GM21367 (cell line): ENCODE measurements at regions not wholly inside any gene's neighbourhood (a gene's known extent, or its start where the extent isn't known, plus 50 kb on each side); places are given as distances from the start of the nearest gene placed in this dataset.

ENCODE experiments used
- ATAC-seq: cut with Tn5 transposase; IDR thresholded peaks from one replicate; pipeline ENCODE4 v1.9.1; 2021; ENCODE audit not compliant: unreplicated experiment

DNA sequence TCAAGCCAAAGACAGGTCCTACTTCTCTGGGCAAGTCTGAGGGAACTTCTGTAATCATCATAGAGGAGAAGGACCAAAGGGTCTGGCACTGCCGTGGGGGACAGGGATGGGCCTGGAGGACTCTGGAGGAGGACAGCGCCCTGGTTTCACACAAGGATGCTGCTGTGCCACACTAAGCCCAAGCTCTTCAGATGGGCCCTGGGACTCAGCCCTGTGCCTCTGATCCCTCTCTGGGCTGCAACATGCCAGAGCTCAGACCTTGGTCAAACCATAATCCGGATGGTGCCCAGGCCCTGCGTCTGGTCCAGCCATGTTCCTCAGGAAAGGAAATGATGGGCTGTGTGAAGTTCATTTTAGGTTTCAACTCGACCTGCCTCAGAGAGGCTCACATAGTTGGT is 222.0 kb upstream of the COPS8 start:
- no peak for ATAC-seq

DNA sequence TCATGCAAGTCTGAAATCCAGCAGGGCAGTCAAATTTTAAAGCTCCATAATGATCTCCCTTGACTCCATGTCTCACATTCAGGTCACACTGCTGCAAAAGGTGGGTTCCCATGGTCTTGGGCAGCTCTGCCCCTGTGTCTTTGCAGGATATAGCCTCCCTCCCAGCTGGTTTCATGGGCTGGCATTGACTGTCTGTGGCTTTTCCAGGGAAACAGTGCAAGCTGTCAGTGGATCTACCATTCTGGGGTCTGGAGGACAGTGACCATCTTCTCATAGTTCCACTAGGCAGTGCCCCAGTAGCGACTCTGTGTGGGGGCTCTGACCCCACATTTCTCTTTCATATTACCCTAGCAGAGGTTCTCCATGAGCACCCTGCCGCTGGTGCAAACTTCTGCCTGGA is 220.6 kb upstream of the COPS8 start:
- no peak for ATAC-seq

DNA sequence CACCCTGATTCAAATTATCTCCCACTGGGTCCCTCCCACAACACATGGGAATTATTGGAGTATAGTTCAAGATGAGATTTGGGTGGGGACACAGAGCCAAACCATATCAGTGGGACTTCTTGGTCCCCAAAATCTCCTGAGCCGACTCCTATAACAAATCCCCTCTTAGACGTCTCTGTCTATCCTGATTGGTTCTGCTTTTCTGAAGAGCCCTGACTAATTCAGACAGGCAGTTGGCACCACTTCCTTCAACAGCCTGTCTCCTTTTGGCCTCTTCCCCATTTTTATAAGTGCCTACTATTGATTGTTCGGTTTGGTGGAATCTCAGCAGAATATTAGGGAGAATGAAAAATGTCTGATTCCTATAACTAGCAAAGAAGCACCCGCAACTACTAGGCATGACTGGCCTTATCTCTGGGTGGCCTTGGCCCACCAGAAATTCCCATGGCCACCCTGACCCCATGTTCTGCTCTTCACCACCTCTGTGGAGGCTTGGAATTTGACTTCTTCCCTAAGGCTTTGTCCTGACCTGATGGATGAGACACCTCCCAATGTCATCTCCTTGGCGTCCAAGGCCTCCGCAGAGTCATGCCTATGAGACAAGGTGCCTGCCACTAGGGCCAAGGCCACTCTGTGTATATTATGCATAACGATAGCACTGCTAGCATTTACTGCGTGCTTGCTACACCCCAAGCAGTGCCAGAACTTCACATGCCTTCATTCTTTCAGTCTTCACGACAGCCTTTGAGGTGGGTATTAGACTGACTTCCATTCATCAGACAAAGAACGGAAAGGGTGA is 218.9 kb upstream of the COPS8 start:
- ATAC-seq: no peak

DNA sequence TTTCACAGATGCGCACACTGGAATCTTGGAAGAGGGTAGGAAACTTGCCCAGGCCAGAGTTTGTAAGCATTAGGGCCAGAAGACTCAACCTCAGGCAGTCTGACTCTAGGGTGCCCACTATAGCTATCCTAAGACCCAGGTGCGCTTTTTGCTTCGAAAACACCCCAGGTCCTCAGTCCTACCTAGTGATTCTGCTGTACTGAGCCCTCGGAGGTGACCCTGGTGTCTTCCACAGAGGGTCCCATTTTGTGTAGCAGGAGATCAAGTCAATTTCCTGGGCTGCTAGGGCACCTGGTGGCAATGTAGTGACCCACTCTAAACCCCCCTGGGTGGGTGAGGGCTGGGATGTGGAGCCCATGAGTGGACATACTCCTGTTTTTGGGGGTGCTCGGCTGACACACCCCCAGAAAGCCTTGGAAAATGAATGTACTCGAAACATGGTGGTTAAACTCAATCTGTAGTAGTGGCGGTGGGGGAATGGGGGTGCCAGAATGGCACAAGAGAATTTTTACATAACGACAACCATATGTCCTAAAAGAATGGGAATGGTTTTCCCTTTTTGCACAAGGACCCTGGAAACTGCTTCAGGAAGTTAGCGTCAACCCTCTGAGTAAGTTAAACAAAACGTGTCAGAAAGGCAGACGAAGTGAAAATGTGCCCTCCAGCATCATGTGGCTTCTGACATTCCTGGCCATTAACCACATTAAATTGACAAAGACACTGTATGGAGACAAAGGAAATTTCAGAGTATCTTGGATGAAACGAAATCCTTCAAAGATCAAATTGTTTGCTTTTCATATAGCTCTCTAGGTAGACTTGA is 218.0 kb upstream of the COPS8 start:
- no peak for ATAC-seq

DNA sequence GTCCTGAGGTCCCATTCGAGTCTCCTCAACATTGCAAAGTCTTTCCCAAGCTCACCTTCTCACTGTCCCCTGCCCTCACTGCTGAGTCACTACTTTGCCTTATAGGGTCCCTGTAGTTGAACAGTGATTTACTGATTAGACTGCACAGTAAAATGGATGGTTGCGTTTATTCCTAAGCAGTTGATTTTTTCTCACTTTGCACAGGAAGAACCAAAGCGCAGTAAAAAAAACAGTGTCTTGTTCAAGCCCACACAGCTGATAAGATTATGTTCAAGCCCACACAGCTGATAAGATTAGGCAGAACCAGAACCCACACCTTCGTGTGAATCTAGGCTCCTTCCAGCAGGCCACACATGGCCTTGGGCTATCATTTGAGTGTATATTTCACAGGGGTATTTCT is 215.3 kb upstream of the COPS8 start:
- ATAC-seq: no peak

DNA sequence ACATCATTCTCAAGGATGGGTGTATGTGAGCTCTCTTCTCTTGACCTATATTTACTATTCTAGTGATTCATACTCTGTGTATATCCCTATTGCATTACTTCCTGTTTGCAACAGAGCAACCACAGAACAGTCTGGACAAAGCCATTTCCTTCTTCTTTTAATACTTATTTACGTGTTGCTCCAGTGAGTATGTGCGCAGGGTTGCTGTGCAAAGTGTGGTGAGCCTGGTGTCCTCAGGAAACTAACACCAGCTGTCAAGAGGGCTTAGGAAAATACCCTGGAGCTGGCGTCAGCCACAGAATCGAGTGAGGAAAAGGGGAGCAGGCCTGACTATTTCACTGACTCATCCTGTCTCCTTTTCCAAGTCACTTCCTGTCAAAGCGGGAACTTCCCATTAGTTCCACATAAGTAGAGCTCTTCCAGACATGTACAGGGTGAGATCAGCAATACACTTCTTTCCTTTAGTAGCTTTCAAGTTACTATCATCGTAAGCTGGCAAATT is 214.1 kb upstream of the COPS8 start:
- ATAC-seq: no peak

DNA sequence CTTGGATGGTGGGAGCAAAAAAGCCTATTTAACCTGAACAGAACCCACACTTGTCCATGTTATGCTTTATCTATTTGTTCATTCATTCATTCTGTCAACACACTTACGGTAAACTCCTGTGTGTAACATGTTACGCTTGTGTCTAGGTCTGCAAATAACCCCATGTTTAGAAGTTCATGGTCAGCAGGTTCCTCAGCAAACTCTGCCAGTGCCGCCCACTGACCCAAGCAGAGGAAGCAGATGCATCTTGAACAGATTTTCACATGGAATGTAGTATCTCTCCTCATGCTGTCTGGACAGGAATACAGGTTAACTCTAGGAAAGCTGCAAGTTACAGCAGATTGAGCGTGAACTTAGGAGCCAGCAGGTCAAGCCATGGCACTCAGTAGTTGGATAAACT is 213.7 kb upstream of the COPS8 start:
- ATAC-seq: no peak

DNA sequence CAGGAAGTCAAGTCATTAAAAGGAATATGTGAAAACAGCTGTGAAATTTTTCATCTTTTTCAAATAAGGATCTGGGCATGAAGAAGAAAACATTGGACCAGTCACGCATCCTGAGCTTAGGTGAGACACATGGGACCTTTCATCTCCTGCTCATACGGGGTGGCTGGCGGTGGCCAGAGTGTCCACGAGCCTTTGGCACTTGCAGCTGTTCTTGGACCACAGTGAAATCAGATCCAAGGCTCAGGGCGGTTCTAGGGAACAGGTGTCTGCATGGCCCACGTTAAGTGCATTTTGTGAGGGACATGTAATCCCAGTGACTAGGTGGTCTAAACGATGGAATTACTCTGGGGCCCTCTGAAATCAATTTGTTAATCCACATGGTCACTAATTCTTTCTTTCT is 212.7 kb upstream of the COPS8 start:
- no peak for ATAC-seq

DNA sequence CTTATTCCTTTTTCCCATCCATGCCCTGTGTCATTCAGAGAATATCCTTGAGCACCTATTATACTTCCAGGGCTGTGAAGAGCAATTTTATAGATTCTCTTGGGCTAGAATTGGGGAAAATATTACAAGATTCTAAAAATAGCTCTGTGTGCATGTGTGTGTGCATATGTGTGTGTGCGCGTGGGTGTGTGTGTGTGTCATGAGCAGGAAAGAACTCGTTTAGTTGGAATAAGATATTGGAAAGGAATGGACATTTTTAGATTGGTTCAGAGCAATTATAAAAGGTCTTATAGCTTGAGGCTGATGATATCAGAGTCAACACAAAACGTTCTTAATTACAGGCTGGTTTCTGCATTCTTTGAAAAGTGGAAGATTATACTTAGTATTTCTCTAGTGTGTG is 212.1 kb upstream of the COPS8 start:
- ATAC-seq: no peak

DNA sequence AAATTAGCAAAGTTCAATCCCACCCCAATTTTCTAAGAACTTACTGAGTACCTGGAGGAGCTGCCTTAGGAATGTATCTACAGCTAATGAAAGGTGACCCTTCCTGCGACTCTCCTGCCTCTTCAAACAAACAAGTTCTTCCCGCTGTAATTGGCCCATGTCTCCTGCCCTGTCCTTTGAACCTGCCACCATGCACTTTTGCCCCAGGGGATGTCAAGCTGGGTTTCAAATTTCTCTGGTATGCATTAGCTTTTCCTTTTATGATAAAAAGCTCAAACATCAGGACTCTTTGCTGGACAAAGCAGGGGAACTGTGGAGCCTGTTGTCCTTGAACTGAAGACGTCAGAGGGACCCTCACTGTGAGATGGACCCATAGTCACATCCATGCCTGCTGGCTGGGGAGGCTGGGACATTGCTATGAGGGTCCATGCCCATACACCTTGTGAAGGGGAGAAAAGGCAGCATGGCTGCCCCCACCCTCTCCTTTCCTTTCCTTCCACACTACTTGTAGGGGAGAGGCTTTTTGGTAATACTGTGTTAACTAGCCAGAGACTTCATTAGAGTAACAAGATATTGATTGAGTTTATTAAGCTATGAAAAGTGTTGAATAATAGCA is 210.7 kb upstream of the COPS8 start:
- ATAC-seq: no peak

DNA sequence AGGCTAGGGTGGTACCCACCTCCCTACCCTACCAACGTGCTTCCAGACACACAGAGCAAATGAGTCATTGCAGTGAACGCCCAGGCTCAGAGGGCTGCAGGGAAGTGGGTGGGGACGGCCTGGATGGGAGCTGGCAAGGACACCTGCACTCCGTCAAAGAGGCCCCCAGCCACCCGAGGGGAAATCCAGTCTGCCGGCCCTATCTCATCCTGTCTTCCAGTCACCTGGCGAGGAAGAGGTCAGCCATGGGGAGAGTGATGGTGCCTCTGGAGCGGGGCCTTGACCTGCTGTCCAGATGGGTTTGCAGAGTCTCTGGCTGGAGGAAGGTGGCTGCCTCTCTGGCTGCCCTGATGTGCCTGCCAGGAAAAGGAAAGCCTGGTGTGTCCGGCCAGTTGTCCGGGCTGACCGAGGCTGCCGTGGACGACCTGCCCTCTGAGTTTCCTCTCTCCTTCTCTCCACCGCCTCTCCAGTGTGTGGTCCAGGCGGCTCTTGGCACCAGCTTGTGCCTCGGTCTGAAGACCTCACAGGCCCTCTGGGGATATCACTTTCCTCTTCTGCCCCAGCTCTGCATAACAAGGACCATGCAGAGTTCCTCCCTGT is 209.7 kb upstream of the COPS8 start:
- ATAC-seq: no peak

DNA sequence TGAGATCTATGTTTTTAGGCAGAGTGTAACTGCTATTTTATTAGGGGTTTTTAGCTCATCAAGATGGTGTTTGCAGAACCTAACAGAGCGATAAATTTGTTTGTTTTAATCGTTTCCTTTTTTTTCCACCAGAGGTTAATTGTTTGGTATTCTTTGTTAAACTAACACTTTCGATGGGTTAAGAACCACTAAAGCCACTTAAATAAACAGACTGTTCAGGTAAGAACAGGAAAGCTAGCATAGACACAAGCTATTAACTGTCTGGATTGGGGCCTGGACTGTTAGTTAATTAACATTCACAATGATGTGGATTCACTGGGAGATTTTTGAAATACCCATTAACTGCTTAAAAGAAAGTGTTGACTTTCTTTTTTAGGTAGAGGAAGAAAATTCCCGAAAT is 209.0 kb upstream of the COPS8 start:
- no peak for ATAC-seq

DNA sequence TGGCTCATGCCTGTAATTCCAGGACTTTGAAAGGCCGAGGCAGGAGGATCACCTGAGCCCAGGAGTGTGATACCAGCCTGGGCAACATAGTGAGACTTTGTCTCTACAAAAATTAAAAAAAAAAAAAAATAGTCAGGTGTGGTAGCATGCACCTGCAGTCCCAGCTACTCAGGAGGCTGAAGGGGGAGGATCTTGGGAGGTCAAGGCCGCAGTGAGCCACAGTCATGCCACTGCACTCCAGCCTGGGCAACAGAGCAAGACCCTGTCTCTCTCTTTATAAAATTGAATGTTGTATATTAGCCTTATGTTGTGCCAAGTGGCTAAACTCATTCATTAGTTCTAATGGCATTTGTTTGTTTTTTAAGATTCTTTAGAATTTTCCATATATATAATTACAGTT is 207.7 kb upstream of the COPS8 start:
- no peak for ATAC-seq

DNA sequence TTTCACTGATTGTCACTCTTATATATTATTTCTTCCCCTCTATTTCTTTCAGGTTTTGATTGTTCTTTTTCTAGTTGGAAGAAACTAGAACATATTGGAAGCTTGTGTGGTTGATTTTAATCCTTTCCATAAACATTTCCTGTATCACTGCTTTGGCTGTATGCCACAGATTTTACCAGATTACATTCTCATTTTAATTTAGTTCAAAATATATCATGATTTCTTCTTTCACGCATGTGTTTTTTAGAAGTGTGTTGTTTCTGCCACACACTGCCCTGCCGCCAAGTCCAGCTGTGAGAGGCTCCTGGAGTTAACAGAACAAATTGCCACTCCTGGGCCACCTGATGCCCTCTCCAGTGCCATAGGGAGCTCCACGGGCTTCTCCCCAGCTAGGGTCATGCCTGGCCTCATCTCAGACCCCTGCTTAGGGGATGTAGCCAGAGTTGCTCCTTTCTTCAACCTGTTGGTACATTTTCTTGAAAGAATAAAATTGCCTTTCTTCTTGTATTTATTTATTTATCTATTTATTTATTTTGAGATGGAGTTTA is 206.2 kb upstream of the COPS8 start:
- no peak for ATAC-seq

DNA sequence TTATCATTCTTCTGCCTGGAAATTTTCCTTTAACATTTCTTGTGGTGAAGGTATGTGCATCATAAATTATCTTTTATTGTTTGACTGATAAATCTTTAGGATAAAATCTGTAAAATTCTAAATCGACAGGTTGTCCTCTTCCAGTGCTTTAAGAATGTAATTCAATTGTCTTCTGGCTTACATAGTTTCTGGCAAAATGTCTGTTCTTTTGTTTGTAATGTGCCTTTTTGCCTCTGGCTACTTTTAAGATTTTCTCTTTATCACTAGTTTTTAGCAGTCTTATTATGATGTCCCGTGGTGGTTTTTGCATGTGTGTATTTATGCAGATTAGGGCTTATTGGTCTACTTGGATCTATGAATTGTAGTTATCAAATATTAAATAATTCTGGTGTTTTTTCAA is 203.6 kb upstream of the COPS8 start:
- ATAC-seq: no peak

DNA sequence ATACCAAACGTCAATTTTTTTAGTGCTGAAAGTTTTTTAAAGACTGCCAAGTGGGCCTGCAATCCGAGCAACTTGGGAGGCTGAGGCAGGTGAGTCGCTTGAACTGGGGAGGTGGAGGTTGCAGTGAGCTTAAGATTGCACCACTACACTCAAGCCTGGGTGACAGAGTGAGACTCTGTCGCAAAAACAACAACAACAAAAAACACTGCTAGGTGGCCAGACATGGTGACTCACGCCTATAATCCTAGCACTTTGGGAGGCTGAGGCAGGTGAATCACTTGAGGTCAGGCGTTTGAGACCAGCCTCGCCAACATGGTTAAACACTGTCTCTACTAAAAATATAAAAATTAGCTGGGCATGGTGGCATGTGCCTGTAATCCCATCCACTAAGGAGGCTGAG is 202.8 kb upstream of the COPS8 start:
- ATAC-seq: no peak

DNA sequence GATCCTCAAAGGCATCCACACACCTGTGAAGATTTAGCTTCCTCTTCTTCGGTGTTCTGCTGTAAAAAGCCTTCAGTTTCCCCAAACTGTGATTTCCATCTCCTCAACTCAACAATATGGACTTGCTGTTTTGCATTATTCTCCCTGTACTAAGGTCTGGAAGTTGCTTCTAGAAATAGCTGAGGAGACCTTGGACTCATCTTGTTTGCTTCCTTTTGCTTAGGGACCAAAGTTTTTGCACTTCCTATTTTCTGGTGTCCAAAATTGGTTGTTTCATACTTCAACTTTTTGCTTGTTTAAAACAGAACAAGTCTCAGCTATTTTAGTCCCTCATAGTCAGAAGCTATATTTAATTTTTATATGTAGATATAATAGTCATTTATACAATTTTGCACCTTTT is 201.9 kb upstream of the COPS8 start:
- no peak for ATAC-seq

DNA sequence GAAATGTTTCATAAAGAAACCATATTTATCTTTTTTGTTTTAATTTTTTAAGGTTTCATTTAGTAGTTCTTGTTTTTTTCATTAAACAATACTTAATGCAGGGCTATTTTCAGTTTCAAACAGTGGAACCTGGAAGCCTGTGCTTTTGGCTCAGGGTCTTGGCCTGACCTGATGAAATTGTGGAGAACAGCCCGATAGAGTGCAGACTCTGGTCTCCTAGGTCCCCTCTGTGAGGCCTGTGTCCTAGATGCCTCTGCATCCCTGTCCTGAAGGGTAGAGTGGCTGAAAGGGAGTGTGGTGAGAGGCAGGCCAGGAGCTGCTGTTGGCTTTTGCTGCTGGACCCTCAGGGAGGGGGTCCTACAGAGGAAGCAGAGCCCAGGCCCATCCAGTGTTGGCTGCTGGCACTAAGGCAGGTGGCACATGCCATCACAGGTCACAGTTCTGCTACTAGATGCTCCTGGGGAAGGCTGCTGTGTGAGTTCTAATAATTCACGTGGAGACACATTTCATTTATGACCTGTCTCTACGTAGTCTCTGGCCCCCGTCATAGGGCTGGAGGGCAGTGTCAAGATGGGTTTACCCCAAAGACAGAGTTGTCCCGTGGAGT is 201.0 kb upstream of the COPS8 start:
- ATAC-seq: no peak

DNA sequence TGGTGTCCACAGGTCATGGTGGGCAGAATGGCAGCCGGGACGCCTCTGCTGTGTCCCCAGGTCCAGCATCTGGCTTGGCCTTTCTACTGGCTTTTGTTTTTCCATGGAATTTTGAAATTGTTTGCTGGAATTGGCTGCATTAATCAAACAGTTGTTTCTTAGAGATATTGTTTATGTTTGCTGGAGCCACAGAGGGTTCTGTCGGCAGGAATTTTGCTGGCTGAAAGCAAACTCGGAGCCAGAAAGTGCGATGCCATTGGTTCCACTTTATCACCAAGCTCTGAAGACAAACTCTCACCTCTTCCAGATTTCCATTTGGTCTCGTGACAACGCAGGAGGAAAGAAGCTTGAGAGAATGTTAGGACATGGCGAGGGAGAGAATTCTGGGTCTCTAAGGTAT is 199.2 kb upstream of the COPS8 start:
- no peak for ATAC-seq

DNA sequence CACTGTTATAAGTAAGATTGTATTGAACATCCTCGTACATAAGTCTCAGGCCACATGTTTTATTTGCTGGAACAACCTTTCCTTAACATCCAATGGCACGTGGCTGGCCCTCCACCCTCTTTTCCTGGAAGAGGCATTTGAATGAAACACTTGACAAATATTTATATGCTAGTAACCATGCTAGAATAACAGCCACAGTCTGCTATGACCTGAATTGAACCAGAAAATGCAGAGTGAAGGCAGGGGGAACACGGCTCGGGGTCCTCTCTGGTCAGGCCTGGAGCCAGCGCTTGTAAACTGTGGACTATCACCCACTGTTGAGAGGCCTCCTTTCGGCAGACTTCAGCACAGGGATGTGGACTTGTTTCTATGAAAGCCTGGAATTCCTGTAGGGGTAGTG is 198.2 kb upstream of the COPS8 start:
- ATAC-seq: no peak
